OCI-LY3 (cell line): ENCODE measurements at regions not wholly inside any gene's neighbourhood (a gene's known extent, or its start where the extent isn't known, plus 50 kb on each side); places are given as distances from the start of the nearest gene placed in this dataset.

Experiments
- H2AFZ ChIP-seq: fragments of 200-600, 300-600 bp; shearing (Covaris generic); 2 replicates; pipeline ENCODE4 v1.6.0; 2014; ENCODE audit warnings: antibody characterized with exemption, low read depth, low read length
- H3K27ac ChIP-seq: fragments of 200-600, 300-600 bp; sonication (generic); 2 replicates; pipeline ENCODE4 v1.5.1; 2014; ENCODE audit warnings: mild to moderate bottlenecking, low read length, moderate library complexity, mixed read lengths
- H3K27me3 ChIP-seq: fragments of 200-600, 300-600 bp; sonication (generic); 2 replicates; pipeline ENCODE4 v1.6.1; 2014; ENCODE audit warnings: low read depth, low read length, mixed read lengths
- H3K36me3 ChIP-seq: fragments of 200-600, 300-600 bp; sonication (generic); replicated peaks from 2 replicates; pipeline ENCODE3; 2014; ENCODE audit warnings: low read depth, low read length, mixed read lengths
- H3K4me1 ChIP-seq: fragments of 300-600, 200-600 bp; sonication (generic); 2 replicates; pipeline ENCODE4 v1.6.1; 2014; ENCODE audit warnings: low read length, mixed read lengths
- H3K4me2 ChIP-seq: fragments of 200-600, 300-600 bp; sonication (generic); 2 replicates; pipeline ENCODE4 v1.6.1; 2014; ENCODE audit warnings: low read length, mixed read lengths
- H3K4me3 ChIP-seq: fragments of 300-600, 200-600 bp; sonication (generic); 2 replicates; pipeline ENCODE4 v1.5.1; 2014; ENCODE audit warnings: antibody characterized with exemption, mild to moderate bottlenecking, low read length, moderate library complexity
- H3K79me2 ChIP-seq: fragments of 300-600, 200-600 bp; shearing (Covaris generic); 2 replicates; pipeline ENCODE4 v1.6.1; 2014; ENCODE audit warnings: mild to moderate bottlenecking, low read length, mixed read lengths
- H3K9ac ChIP-seq: fragments of 300-600, 200-600 bp; shearing (Covaris generic); 2 replicates; pipeline ENCODE4 v1.6.0; 2014; ENCODE audit warnings: mild to moderate bottlenecking, low read length, moderate library complexity
- H3K9me3 ChIP-seq: fragments of 200-600, 300-600 bp; shearing (Covaris generic); 2 replicates; pipeline ENCODE4 v1.6.1; 2014; ENCODE audit warnings: low read length, mixed read lengths; ENCODE audit not compliant: insufficient read depth
- H4K20me1 ChIP-seq: fragments of 200-600, 300-600 bp; sonication (generic); 2 replicates; pipeline ENCODE4 v1.6.1; 2016; ENCODE audit warnings: low read length, mixed read lengths; ENCODE audit not compliant: insufficient read depth
- EZH2phosphoT487 ChIP-seq: fragments of 200-600 bp; shearing (Covaris generic); IDR thresholded peaks from 2 replicates; pipeline ENCODE4 v1.6.1; 2018; ENCODE audit warnings: antibody characterized with exemption, mixed run types, low read depth
- TF ChIP-seq, protein P1 (sequence below): fragments of 200-600, 300-600 bp; sonication (generic); IDR thresholded peaks from 2 replicates; pipeline ENCODE4 v1.5.1; 2014; ENCODE audit warnings: antibody characterized with exemption, low read length, low read depth

DNA sequence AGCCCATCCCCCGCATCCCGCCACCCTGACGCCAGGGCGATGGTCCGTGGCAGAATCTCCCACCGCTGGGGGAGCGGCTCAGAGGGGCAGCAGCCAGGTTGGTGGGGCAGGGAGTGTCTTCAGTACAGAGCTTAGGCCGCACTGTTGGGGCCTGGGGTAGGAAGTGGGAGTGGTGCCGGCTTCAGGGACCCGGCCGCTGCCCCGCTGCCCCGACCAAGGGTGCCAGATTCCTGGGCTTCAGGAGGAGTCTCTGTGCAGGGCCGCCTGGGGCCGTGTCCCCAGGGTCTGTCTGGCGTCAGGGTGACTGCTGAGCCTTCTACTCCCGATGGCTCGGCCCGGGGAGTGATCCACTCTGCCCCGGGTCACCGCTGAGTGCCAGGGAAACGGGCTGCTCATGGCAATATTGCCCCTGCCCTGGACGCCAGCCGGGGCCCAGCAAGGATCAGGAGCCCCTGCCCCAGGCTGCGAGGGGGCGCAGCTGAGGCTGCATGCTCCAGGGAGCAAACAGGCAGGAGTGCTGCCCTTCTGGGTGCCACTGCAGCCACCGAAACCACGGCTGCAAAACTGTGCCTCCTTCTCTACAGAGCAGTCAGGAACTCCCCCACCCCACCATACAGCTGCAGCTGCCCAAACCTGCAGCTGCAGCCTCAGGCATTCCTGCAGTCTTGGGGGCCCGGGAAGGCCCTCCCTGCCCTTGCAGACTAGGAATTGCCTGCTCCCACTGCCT lies 1206.1 kb downstream of the ARAP2 start:
- Histone ChIP-seq H4K20me1 (no peaks in the 10 kb centered on the region), H3K79me2 (no peaks in the 10 kb centered on the region), H3K4me2 (no peak overlapping the region), H2AFZ (no peak overlapping the region), H3K4me1 (no peaks in the 10 kb centered on the region), H3K4me3 (no peak overlapping the region), H3K9me3 (no peaks in the 10 kb centered on the region; the same call in 1 of the 2 replicates), H3K27ac (no peak overlapping the region), H3K9ac (no peak overlapping the region), H3K27me3 (no peaks in the 10 kb centered on the region), H3K36me3 (no peaks in the 10 kb centered on the region)
- TF ChIP-seq, protein P1, sequence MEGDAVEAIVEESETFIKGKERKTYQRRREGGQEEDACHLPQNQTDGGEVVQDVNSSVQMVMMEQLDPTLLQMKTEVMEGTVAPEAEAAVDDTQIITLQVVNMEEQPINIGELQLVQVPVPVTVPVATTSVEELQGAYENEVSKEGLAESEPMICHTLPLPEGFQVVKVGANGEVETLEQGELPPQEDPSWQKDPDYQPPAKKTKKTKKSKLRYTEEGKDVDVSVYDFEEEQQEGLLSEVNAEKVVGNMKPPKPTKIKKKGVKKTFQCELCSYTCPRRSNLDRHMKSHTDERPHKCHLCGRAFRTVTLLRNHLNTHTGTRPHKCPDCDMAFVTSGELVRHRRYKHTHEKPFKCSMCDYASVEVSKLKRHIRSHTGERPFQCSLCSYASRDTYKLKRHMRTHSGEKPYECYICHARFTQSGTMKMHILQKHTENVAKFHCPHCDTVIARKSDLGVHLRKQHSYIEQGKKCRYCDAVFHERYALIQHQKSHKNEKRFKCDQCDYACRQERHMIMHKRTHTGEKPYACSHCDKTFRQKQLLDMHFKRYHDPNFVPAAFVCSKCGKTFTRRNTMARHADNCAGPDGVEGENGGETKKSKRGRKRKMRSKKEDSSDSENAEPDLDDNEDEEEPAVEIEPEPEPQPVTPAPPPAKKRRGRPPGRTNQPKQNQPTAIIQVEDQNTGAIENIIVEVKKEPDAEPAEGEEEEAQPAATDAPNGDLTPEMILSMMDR: no peak

DNA sequence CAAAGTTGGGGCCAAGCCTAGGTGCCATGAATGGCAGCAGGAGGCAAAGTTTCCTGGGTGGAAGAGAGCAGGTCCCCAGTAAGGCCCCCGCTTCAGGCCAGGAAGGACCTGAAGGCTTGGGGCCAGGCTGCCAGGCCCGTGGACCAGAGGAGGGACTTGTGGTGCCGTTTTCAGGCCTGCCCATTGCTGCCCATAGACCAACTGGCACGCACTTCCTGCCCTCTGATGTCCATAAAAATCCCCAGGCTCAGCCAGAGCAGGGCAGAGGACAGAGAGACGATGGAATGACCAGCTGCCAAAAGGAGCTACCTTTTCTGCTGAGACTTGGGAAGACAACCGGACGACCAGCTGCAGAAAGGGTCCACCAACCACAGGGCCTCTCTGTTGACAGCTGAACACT lies 1205.5 kb downstream of the ARAP2 start:
- Histone ChIP-seq H3K9me3 (no peaks in the 10 kb centered on the region; the same call in 1 of the 2 replicates), H3K9ac (no peak overlapping the region), H3K27me3 (no peaks in the 10 kb centered on the region), H3K79me2 (no peaks in the 10 kb centered on the region), H3K4me2 (no peak overlapping the region), H2AFZ (no peak overlapping the region), H3K27ac (no peak overlapping the region), H3K36me3 (no peaks in the 10 kb centered on the region), H4K20me1 (no peaks in the 10 kb centered on the region), H3K4me1 (no peaks in the 10 kb centered on the region), H3K4me3 (no peak overlapping the region)
- TF ChIP-seq, protein P1: no peak
- TF ChIP-seq EZH2phosphoT487: no peak

DNA sequence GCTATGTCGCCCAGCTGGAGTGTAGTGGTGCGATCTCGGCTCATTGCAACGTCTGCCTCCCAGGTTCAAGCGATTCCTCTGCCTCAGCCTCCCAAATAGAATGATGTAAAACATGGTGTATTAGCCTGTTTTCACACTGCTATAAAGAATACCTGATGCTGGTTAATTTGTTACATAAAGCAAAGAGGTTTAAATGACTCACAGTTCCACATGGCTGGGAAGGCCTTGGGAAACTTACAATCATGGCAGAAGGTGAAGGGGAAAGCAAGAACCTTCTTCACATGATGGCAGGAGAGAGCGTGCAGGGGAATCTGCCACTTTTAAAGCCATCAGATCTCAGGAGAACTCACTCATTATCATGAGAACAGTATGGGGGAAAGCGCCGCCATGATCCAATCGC lies 1191.8 kb downstream of the ARAP2 start:
- no peak overlapping the region for H3K4me3 ChIP-seq
- no peaks in the 10 kb centered on the region for H3K4me1 ChIP-seq
- H3K9ac ChIP-seq: no peak overlapping the region
- H3K9me3 ChIP-seq: no peaks in the 10 kb centered on the region
- TF ChIP-seq, protein P1: no peak
- TF ChIP-seq EZH2phosphoT487: no peak
- no peak overlapping the region for H3K27ac ChIP-seq
- H4K20me1 ChIP-seq: no peaks in the 10 kb centered on the region
- H3K4me2 ChIP-seq: no peak overlapping the region
- H3K79me2 ChIP-seq: no peaks in the 10 kb centered on the region
- no peaks in the 10 kb centered on the region for H3K27me3 ChIP-seq
- H2AFZ ChIP-seq: no peak overlapping the region
- no peaks in the 10 kb centered on the region for H3K36me3 ChIP-seq

DNA sequence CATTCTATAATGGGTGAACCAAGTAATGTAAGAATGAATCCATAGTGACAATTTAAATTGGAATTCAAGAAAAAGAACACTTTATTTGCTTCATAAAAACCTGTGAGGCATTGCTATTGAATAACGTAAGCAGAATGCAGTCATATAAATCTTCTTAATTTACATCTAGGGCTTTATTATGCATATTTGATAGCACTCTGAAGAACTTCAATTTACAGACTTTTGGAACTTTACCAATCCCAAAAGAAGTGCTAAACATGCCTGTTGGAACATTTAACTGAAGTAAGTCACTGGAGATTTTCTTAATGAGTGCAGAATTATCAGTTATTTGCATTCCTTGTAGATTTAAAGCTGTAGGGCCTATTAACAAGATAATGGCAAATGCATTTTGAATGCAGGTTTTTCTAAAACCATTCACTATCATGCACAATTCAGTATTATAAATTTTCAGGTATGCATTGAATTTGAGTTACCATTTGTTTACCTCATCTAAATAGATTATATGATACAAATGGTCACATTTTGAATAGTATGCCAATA lies 1181.2 kb downstream of the ARAP2 start:
- Histone ChIP-seq H3K36me3 (no peaks in the 10 kb centered on the region), H3K4me2 (no peak overlapping the region), H3K27me3 (no peaks in the 10 kb centered on the region), H3K9me3 (no peaks in the 10 kb centered on the region), H3K27ac (no peak overlapping the region), H3K79me2 (no peaks in the 10 kb centered on the region), H3K4me3 (no peak overlapping the region), H3K4me1 (no peaks in the 10 kb centered on the region), H4K20me1 (no peaks in the 10 kb centered on the region), H3K9ac (no peak overlapping the region), H2AFZ (no peak overlapping the region)
- TF ChIP-seq EZH2phosphoT487: no peak
- TF ChIP-seq, protein P1: no peak
